HCT116 (cell line): ENCODE measurements at regions not wholly inside any gene's neighbourhood (a gene's known extent, or its start where the extent isn't known, plus 50 kb on each side); places are given as distances from the start of the nearest gene placed in this dataset.

Experiments used
- ATF3 ChIP-seq: IDR thresholded peaks from 2 replicates; pipeline ENCODE4 v1.6.1; 2012
- CTCF ChIP-seq, 3 experiments: fragments of 200-600 bp in 1 of 3; sonication (generic) in 1 of 3; IDR thresholded peaks in 2 of 3; conservative IDR thresholded peaks in 1 of 3; 2 replicates each; pipeline ENCODE4 v1.5.1; 2012 to 2017; ENCODE audit warnings: low read depth in 2 of 3, low read length in 2 of 3, antibody characterized with exemption in 1 of 3, borderline replicate concordance in 1 of 3, control low read depth in 1 of 3, mild to moderate bottlenecking in 1 of 3, mixed read lengths in 1 of 3, mixed run types in 1 of 3, moderate library complexity in 1 of 3; ENCODE audit not compliant: insufficient read depth in 1 of 3
- EGR1 ChIP-seq: IDR thresholded peaks from 2 replicates; pipeline ENCODE4 v1.6.1; 2012; ENCODE audit warnings: low read depth
- ELF1 ChIP-seq: IDR thresholded peaks from 2 replicates; pipeline ENCODE4 v1.6.1; 2012; ENCODE audit warnings: low read depth, borderline replicate concordance
- EZH2 ChIP-seq: fragments of 200-600 bp; sonication (generic); IDR thresholded peaks from 2 replicates; pipeline ENCODE4 v1.6.1; 2017; ENCODE audit warnings: antibody characterized with exemption, mixed run types
- POLR2A ChIP-seq: IDR thresholded peaks from 2 replicates; pipeline ENCODE4 v1.7.0; 2011; ENCODE audit warnings: borderline replicate concordance; ENCODE audit not compliant: insufficient read depth, insufficient read length; ENCODE audit errors: extremely low read depth
- POLR2AphosphoS5 ChIP-seq: IDR thresholded peaks from 2 replicates; pipeline ENCODE4 v1.6.1; 2011; ENCODE audit warnings: mild to moderate bottlenecking, low read depth, low read length, moderate library complexity
- ZFX ChIP-seq: fragments of 450-650 bp; IDR thresholded peaks from 2 replicates; pipeline ENCODE4 v1.6.1; 2017
- ZNF274 ChIP-seq: fragments of 200-500 bp; sonication (Bioruptor generic); IDR thresholded peaks from 2 replicates; pipeline ENCODE4 v1.6.1; 2014; ENCODE audit warnings: mild to moderate bottlenecking, low read depth, low read length, inconsistent platforms

- TF ChIP-seq CTCF (IDR thresholded peaks at IDR 0.05 in 2 of 3, conservative IDR thresholded peaks at IDR 0.05 in 1 of 3; ENCODE audit: borderline replicate concordance in 1 of 3, insufficient read depth in 1 of 3, low read depth in 2 of 3, low read length in 2 of 3) (no peak), EGR1 (no peak), ATF3 (no peak), POLR2A (no peak), EZH2 (no peak), ELF1 (no peak), POLR2AphosphoS5 (no peak), ZFX (no peak), ZNF274 (no peak)
Measured at GRCh38 chr6:147033267-147033666, 170.9 kb upstream of the STXBP5 start.
